HL-60 (cell line): ENCODE measurements at regions not wholly inside any gene's neighbourhood (a gene's known extent, or its start where the extent isn't known, plus 50 kb on each side); places are given as distances from the start of the nearest gene placed in this dataset.

Experiments used
- DNase-seq, 2 experiments: peaks; one replicate each; pipeline ENCODE4 v3.0.0-alpha.2; 2010 to 2020; ENCODE audit warnings: low read depth in 1 of 2, low spot score in 1 of 2
- H3K27ac ChIP-seq: fragments of 250-450 bp; sonication (Bioruptor Pico); replicated peaks from 2 replicates; pipeline ENCODE4 v1.5.1; 2020; ENCODE audit warnings: mild to moderate bottlenecking, moderate library complexity
- H3K27me3 ChIP-seq: fragments of 250-450 bp; sonication (Bioruptor Pico); 2 replicates; pipeline ENCODE4 v1.5.1; 2021; ENCODE audit warnings: mild to moderate bottlenecking, moderate library complexity; ENCODE audit not compliant: insufficient read depth, poor library complexity, severe bottlenecking
- H3K4me3 ChIP-seq: replicated peaks from 2 replicates; pipeline ENCODE4 v1.5.1; 2011; ENCODE audit warnings: mild to moderate bottlenecking, control low read depth, low read length; ENCODE audit not compliant: insufficient read depth
- CTCF ChIP-seq: IDR thresholded peaks from one replicate; pipeline ENCODE4 v1.5.1; 2011; ENCODE audit warnings: low read length, control low read depth, inconsistent platforms; ENCODE audit not compliant: insufficient read depth
- GABPA ChIP-seq: IDR thresholded peaks from 2 replicates; pipeline ENCODE4 v1.6.1; 2012; ENCODE audit warnings: low read depth
- POLR2AphosphoS5 ChIP-seq: IDR thresholded peaks from 2 replicates; pipeline ENCODE4 v1.6.1; 2012; ENCODE audit warnings: low read depth
- REST ChIP-seq: IDR thresholded peaks from 2 replicates; pipeline ENCODE4 v1.6.1; 2012; ENCODE audit warnings: low read depth; ENCODE audit not compliant: insufficient replicate concordance
- SPI1 ChIP-seq: IDR thresholded peaks from 2 replicates; pipeline ENCODE4 v1.6.1; 2012; ENCODE audit warnings: low read depth, mild to moderate bottlenecking, borderline replicate concordance

- TF ChIP-seq POLR2AphosphoS5 (no peak), GABPA (no peak), CTCF (no peak), SPI1 (no peak), REST (no peak)
- DNase-seq = no peak
- H3K27ac ChIP-seq = no peak overlapping the region
- H3K27me3 ChIP-seq = no peaks in the 10 kb centered on the region
- no peak overlapping the region for H3K4me3 ChIP-seq
These were observed 74.1 kb upstream of the PPP3CA start for GRCh38 chr4:101421386-101421785.

GRCh38 chr4:101420661-101421060, 73.3 kb upstream of the PPP3CA start:
- H3K27ac ChIP-seq = no peak overlapping the region
- H3K4me3 ChIP-seq = no peak overlapping the region
- TF ChIP-seq POLR2AphosphoS5 (no peak), SPI1 (no peak), REST (no peak), CTCF (no peak), GABPA (no peak)
- DNase-seq = no peak
- H3K27me3 ChIP-seq = no peaks in the 10 kb centered on the region

GRCh38 chr4:101419336-101420135, 72.2 kb upstream of the PPP3CA start:
- no peak overlapping the region for H3K4me3 ChIP-seq
- H3K27me3 ChIP-seq = no peaks in the 10 kb centered on the region
- DNase-seq = peak in 1 of 2 experiments; percentile 8
- no peak overlapping the region for H3K27ac ChIP-seq
- TF ChIP-seq SPI1 = peak; percentile 22; the same call in 1 of the 2 replicates
- no peak for TF ChIP-seq REST
